ENCODE measurements at regions not wholly inside any gene's neighbourhood (a gene's known extent, or its start where the extent isn't known, plus 50 kb on each side); places are given as distances from the start of the nearest gene placed in this dataset.

- no peak for TF ChIP-seq CTCF (IDR thresholded peaks at IDR 0.05)
- H3K27me3 ChIP-seq (ENCODE audit: insufficient read depth in 3 of 3, low read length in 2 of 3): no peaks in the 10 kb centered on the region
- no peak overlapping the region for H3K27ac ChIP-seq
- intact Hi-C loops (cut with DNase I): no loop called here
- H3K4me1 ChIP-seq: peaks cover 10% of the 10 kb centered on the region
- DNase-seq (no peak), ATAC-seq (no peak)
- no peaks in the 10 kb centered on the region for H3K36me3 ChIP-seq (ENCODE audit: insufficient read depth in 1 of 2, low read depth in 1 of 2)
- no peak overlapping the region for H3K4me3 ChIP-seq
- H3K9me3 ChIP-seq: no peaks in the 10 kb centered on the region
- 91 to 95% (median 93%) methylated on average over 14 of the region's 14 CpGs for WGBS, 3 donors
Measured at GRCh38 chr6:16002332-16003196, 126.3 kb upstream of the MYLIP start.

- 79 to 95% (median 92%) methylated on average over 5 of the region's 5 CpGs for WGBS, 3 donors
- no peak for DNase-seq
- intact Hi-C loops (cut with DNase I): no loop called here
Measured at GRCh38 chr6:16001158-16001557, 127.7 kb upstream of the MYLIP start.

GRCh38 chr6:15999201-15999600 lies 129.7 kb upstream of the MYLIP start:
- 81 to 97% (median 89%) methylated on average over 4 of the region's 4 CpGs for WGBS, 3 donors
- Histone ChIP-seq H3K27ac (no peak overlapping the region), H3K9me3 (no peaks in the 10 kb centered on the region), H3K4me3 (no peak overlapping the region), H3K36me3 (ENCODE audit: insufficient read depth in 1 of 2, low read depth in 1 of 2) (no peaks in the 10 kb centered on the region), H3K27me3 (ENCODE audit: insufficient read depth in 3 of 3, low read length in 2 of 3) (no peaks in the 10 kb centered on the region), H3K4me1 (no peaks in the 10 kb centered on the region)
- intact Hi-C loops (cut with DNase I): no loop called here
- TF ChIP-seq CTCF (IDR thresholded peaks at IDR 0.05): no peak
- no peak for ATAC-seq
- DNase-seq: no peak

More at GRCh38 chr6:16001158-16001557, 127.7 kb upstream of the MYLIP start:
- no peak for TF ChIP-seq CTCF (IDR thresholded peaks at IDR 0.05)
- no peaks in the 10 kb centered on the region for H3K27me3 ChIP-seq (ENCODE audit: insufficient read depth in 3 of 3, low read length in 2 of 3)
- H3K4me3 ChIP-seq: no peak overlapping the region
- ATAC-seq: no peak
- no peaks in the 10 kb centered on the region for H3K36me3 ChIP-seq (ENCODE audit: insufficient read depth in 1 of 2, low read depth in 1 of 2)
- no peak overlapping the region for H3K27ac ChIP-seq
- no peaks in the 10 kb centered on the region for H3K9me3 ChIP-seq
- H3K4me1 ChIP-seq: peaks cover 10% of the 10 kb centered on the region

GRCh38 chr6:15997586-15998388 lies 131.1 kb upstream of the MYLIP start:
- DNase-seq (no peak), ATAC-seq (no peak)
- no peaks in the 10 kb centered on the region for H3K36me3 ChIP-seq (ENCODE audit: insufficient read depth in 1 of 2, low read depth in 1 of 2)
- no peak for TF ChIP-seq CTCF (IDR thresholded peaks at IDR 0.05)
- WGBS, 3 donors: 68 to 75% (median 74%) methylated on average over 6 of the region's 6 CpGs
- intact Hi-C loops (cut with DNase I): no loop called here
- H3K9me3 ChIP-seq: no peaks in the 10 kb centered on the region
- H3K27ac ChIP-seq: no peak overlapping the region
- H3K4me3 ChIP-seq: no peak overlapping the region
- H3K4me1 ChIP-seq: no peaks in the 10 kb centered on the region
- H3K27me3 ChIP-seq (ENCODE audit: insufficient read depth in 3 of 3, low read length in 2 of 3): no peaks in the 10 kb centered on the region
